ENCODE measurements at regions not wholly inside any gene's neighbourhood (a gene's known extent, or its start where the extent isn't known, plus 50 kb on each side); places are given as distances from the start of the nearest gene placed in this dataset.

- Mint-ChIP-seq H3K36me3 (ENCODE audit: low read depth) (no peaks in the 10 kb centered on the region), H3K27me3 (no peaks in the 10 kb centered on the region), H3K9me3 (peaks cover 22% of the 10 kb centered on the region), H3K27ac (no peak overlapping the region), H3K4me3 (no peak overlapping the region), H3K4me1 (ENCODE audit: low read depth) (no peaks in the 10 kb centered on the region)
- DNase-seq = no peak
Observed at GRCh38 chr2:41399437-41400087, 648.3 kb upstream of the PKDCC start.

DNA sequence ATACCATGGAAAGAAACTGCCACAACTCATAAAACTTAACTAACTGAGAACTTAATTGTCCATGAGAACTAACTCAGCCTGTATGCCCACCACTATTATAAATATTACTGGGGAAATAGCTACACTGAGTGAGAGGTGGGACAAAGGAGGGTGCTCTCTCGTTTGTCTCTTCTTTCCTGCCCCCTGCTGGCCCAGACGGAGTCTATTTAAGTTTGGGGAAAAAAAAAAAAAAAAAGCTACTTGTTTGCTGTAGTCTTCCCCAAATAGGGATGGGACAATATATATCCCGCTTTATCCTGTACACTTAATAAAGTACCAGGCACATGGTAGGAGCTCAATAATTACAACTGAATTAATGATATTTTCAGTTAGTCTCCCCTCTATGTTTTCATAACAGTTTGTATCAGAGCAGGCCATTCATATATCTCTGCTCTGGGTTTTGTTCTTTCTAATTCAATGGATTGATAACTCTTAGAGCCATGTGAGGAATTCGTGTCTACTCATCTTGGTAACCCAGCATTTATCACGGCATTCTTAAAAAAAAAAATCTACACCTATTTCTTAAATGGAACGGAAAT is 647.6 kb upstream of the PKDCC start:
- Mint-ChIP-seq H3K4me1 (ENCODE audit: low read depth) (no peaks in the 10 kb centered on the region), H3K9me3 (peaks cover 22% of the 10 kb centered on the region)

GRCh38 chr2:41405441-41405840 is 642.4 kb upstream of the PKDCC start:
- no peak for DNase-seq
- no peak overlapping the region for H3K27ac Mint-ChIP-seq
- H3K4me3 Mint-ChIP-seq = no peak overlapping the region
- no peaks in the 10 kb centered on the region for H3K4me1 Mint-ChIP-seq (ENCODE audit: low read depth)
- H3K36me3 Mint-ChIP-seq (ENCODE audit: low read depth) = no peaks in the 10 kb centered on the region
- no peaks in the 10 kb centered on the region for H3K27me3 Mint-ChIP-seq
- no peaks in the 10 kb centered on the region for H3K9me3 Mint-ChIP-seq

More for the DNA sequence above, 647.6 kb upstream of the PKDCC start:
- Mint-ChIP-seq H3K27me3 (no peaks in the 10 kb centered on the region), H3K4me3 (no peak overlapping the region), H3K36me3 (ENCODE audit: low read depth) (no peaks in the 10 kb centered on the region), H3K27ac (no peak overlapping the region)
- DNase-seq = no peak

GRCh38 chr2:41409328-41409727 is 638.5 kb upstream of the PKDCC start:
- no peaks in the 10 kb centered on the region for H3K36me3 Mint-ChIP-seq (ENCODE audit: low read depth)
- H3K27me3 Mint-ChIP-seq = no peaks in the 10 kb centered on the region
- H3K4me1 Mint-ChIP-seq (ENCODE audit: low read depth) = no peaks in the 10 kb centered on the region
- no peak overlapping the region for H3K4me3 Mint-ChIP-seq
- no peak for DNase-seq
- H3K27ac Mint-ChIP-seq = no peak overlapping the region
- H3K9me3 Mint-ChIP-seq = no peaks in the 10 kb centered on the region

DNA sequence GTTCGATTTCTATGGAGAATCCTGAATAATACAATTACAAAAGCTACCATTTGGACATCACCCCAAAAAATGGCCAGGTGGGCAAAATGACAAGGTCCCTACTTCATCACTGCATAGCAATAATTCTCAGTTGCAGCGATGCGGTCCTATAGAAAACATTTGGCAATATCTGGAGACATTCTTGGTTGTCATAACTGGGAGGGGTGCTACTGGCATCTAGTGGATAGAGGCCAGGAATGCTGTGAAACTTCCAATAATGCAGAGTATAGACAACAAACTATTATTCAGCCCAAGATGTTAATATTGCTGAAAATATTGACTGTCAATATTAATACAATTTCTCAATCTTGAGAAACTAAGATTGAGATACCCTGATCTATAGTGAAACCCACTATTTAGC is 637.8 kb upstream of the PKDCC start:
- Mint-ChIP-seq H3K4me1 (ENCODE audit: low read depth) (no peaks in the 10 kb centered on the region), H3K27ac (no peak overlapping the region), H3K36me3 (ENCODE audit: low read depth) (no peaks in the 10 kb centered on the region), H3K4me3 (no peak overlapping the region), H3K27me3 (no peaks in the 10 kb centered on the region), H3K9me3 (no peaks in the 10 kb centered on the region)
- no peak for DNase-seq

GRCh38 chr2:41413813-41414485 is 633.9 kb upstream of the PKDCC start:
- no peaks in the 10 kb centered on the region for H3K9me3 Mint-ChIP-seq
- no peaks in the 10 kb centered on the region for H3K36me3 Mint-ChIP-seq (ENCODE audit: low read depth)
- H3K27ac Mint-ChIP-seq = no peak overlapping the region
- no peak overlapping the region for H3K4me3 Mint-ChIP-seq
- DNase-seq = no peak
- H3K27me3 Mint-ChIP-seq = no peaks in the 10 kb centered on the region
- H3K4me1 Mint-ChIP-seq (ENCODE audit: low read depth) = no peaks in the 10 kb centered on the region

GRCh38 chr2:41414486-41415230 is 633.2 kb upstream of the PKDCC start:
- no peak for DNase-seq
- H3K4me3 Mint-ChIP-seq = no peak overlapping the region
- no peaks in the 10 kb centered on the region for H3K36me3 Mint-ChIP-seq (ENCODE audit: low read depth)

DNA sequence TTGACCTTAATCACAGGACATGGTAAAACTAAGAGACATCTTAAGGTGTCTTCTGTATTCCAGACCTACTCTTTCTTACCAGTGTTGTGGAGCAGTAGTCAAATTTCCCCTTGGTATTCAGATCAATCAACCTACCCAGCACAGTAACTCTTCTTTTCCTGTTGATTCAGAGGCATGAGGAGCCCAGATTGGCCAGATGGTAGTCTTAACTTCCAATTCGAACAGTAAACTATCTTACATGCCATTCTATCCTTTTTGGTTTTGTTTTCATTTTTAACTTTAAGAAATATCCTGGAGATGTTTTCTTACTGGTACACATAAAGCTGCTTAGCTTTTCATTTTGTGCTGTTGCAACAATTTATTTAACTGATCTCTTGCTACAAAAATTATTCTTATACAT is 630.3 kb upstream of the PKDCC start:
- Mint-ChIP-seq H3K4me1 (ENCODE audit: low read depth) (no peaks in the 10 kb centered on the region), H3K36me3 (ENCODE audit: low read depth) (no peaks in the 10 kb centered on the region), H3K4me3 (no peak overlapping the region), H3K27me3 (no peaks in the 10 kb centered on the region), H3K9me3 (no peaks in the 10 kb centered on the region), H3K27ac (no peak overlapping the region)
- no peak for DNase-seq

More at GRCh38 chr2:41414486-41415230, 633.2 kb upstream of the PKDCC start:
- H3K9me3 Mint-ChIP-seq = no peaks in the 10 kb centered on the region
- no peaks in the 10 kb centered on the region for H3K4me1 Mint-ChIP-seq (ENCODE audit: low read depth)
- no peaks in the 10 kb centered on the region for H3K27me3 Mint-ChIP-seq
- H3K27ac Mint-ChIP-seq = no peak overlapping the region

GRCh38 chr2:41420219-41420618 is 627.6 kb upstream of the PKDCC start:
- Mint-ChIP-seq H3K4me3 (no peak overlapping the region), H3K9me3 (peaks cover 1% of the 10 kb centered on the region), H3K36me3 (ENCODE audit: low read depth) (no peaks in the 10 kb centered on the region), H3K27me3 (no peaks in the 10 kb centered on the region), H3K4me1 (ENCODE audit: low read depth) (no peaks in the 10 kb centered on the region), H3K27ac (no peak overlapping the region)
- DNase-seq = no peak

GRCh38 chr2:41420872-41421271 is 626.9 kb upstream of the PKDCC start:
- Mint-ChIP-seq H3K4me1 (ENCODE audit: low read depth) (no peaks in the 10 kb centered on the region), H3K27ac (no peak overlapping the region), H3K4me3 (no peak overlapping the region), H3K9me3 (peaks cover 1% of the 10 kb centered on the region), H3K27me3 (no peaks in the 10 kb centered on the region), H3K36me3 (ENCODE audit: low read depth) (no peaks in the 10 kb centered on the region)
- DNase-seq = no peak

DNA sequence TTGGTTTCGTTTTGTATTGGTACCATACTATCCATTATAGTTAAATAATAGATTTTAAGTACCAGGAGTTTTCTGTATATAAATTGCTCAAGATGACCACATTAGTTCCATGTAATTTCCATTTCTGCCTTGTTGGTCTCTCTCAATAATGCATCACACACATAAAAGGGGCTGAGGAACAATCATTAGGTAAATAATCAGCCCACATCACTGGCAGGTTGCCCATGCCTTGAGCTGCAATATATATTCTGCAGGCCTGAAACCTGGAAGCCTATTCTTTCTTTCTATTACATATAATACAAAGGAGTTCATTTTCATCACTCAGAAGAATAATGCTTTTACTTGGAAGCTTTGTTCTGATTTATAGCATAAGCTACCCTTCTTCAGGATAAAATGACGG is 616.1 kb upstream of the PKDCC start:
- peaks cover 5% of the 10 kb centered on the region for H3K9me3 Mint-ChIP-seq
- H3K4me1 Mint-ChIP-seq (ENCODE audit: low read depth) = no peaks in the 10 kb centered on the region
- H3K4me3 Mint-ChIP-seq = no peak overlapping the region
- no peaks in the 10 kb centered on the region for H3K36me3 Mint-ChIP-seq (ENCODE audit: low read depth)
- DNase-seq = no peak
- no peaks in the 10 kb centered on the region for H3K27me3 Mint-ChIP-seq
- no peak overlapping the region for H3K27ac Mint-ChIP-seq

- no peaks in the 10 kb centered on the region for H3K27me3 Mint-ChIP-seq
- no peak overlapping the region for H3K27ac Mint-ChIP-seq
- H3K9me3 Mint-ChIP-seq = peaks cover 5% of the 10 kb centered on the region
- H3K4me3 Mint-ChIP-seq = no peak overlapping the region
- H3K4me1 Mint-ChIP-seq (ENCODE audit: low read depth) = no peaks in the 10 kb centered on the region
- DNase-seq = no peak
- H3K36me3 Mint-ChIP-seq (ENCODE audit: low read depth) = no peaks in the 10 kb centered on the region
Observed at GRCh38 chr2:41432459-41432858, 615.4 kb upstream of the PKDCC start.

DNA sequence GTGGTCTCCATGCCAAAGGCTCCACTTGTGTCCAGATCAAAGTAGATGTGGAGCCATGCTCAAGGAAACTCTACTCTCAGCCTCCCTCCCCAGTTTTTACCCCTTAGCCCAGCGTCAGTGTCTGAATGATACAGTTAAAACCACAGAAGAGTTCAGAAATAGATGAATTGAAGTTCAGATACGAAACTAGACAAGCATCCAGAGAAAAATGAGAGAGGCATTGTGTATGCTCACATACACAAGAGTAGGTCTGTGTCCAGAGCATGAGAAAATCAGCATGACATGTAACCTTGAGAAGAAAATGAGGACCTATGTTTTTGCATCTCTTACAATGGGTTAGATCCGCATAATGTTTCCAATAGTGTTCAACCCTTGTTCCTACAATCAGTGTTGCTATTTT is 612.8 kb upstream of the PKDCC start:
- Mint-ChIP-seq H3K4me3 (no peak overlapping the region), H3K27me3 (no peaks in the 10 kb centered on the region), H3K27ac (no peak overlapping the region), H3K9me3 (peaks cover 5% of the 10 kb centered on the region), H3K4me1 (ENCODE audit: low read depth) (no peaks in the 10 kb centered on the region), H3K36me3 (ENCODE audit: low read depth) (no peaks in the 10 kb centered on the region)
- no peak for DNase-seq

DNA sequence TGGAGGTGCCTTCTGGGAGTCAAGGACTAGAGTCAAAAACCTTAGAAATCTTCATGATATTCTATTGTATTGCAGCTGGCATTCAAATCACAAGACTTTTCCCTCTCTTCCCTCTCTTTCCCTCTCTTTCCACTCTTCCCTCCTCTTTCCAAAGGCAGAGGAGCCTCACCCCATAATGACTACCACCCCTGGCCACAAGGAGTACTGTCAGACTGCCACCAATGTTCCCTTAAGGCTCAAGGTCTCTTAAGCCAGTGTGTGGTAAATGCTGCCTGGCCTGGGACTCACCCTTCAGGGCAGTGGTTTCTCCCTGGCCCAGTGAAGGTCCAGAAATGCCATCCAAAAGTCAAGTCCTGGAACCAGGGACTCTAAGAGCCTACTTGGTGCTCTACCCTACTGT is 605.9 kb upstream of the PKDCC start:
- Mint-ChIP-seq H3K4me1 (ENCODE audit: low read depth) (no peaks in the 10 kb centered on the region), H3K4me3 (no peak overlapping the region), H3K27me3 (no peaks in the 10 kb centered on the region), H3K36me3 (ENCODE audit: low read depth) (no peaks in the 10 kb centered on the region), H3K9me3 (no peaks in the 10 kb centered on the region), H3K27ac (no peak overlapping the region)
- DNase-seq = no peak

GRCh38 chr2:41445865-41446264 is 602.0 kb upstream of the PKDCC start:
- H3K27ac Mint-ChIP-seq = no peak overlapping the region
- no peaks in the 10 kb centered on the region for H3K36me3 Mint-ChIP-seq (ENCODE audit: low read depth)
- H3K4me3 Mint-ChIP-seq = no peak overlapping the region
- no peaks in the 10 kb centered on the region for H3K4me1 Mint-ChIP-seq (ENCODE audit: low read depth)
- DNase-seq = no peak
- H3K9me3 Mint-ChIP-seq = no peaks in the 10 kb centered on the region
- H3K27me3 Mint-ChIP-seq = no peaks in the 10 kb centered on the region

Data from activated T-cell treated with anti-CD3 and anti-CD28 coated beads, Interleukin-2, amount 50 U/mL, for 24 hours (primary cell).